Caco-2 (cell line): ENCODE measurements at regions not wholly inside any gene's neighbourhood (a gene's known extent, or its start where the extent isn't known, plus 50 kb on each side); places are given as distances from the start of the nearest gene placed in this dataset.

ENCODE experiments used
- BruUV-seq: library from RNA; stranded (reverse); fragments of 400-500 nt; replicated peaks from 2 replicates; lab custom pipeline; 2021; lab: Mats Ljungman, UMichigan
- CTCF ChIA-PET: fragments of 300-600 bp; sonication (Branson Sonifier 250); formaldehyde crosslinking; loops from one replicate; lab custom pipeline; 2022; ENCODE audit warnings: antibody characterized with exemption; lab: Charles Lee
- POLR2A ChIA-PET: fragments of 300-600 bp; sonication (Branson Sonifier 250); formaldehyde crosslinking; loops from one replicate; lab custom pipeline; 2022; ENCODE audit warnings: antibody characterized with exemption; lab: Charles Lee
- DNase-seq, 2 experiments: peaks; one replicate each; pipeline versions ENCODE4 v3.0.0 to v3.0.0-alpha.2; 2020 to 2022
- H3K27me3 ChIP-seq: replicated peaks from 2 replicates; pipeline ENCODE4 v1.6.0; 2011; ENCODE audit warnings: low read length; ENCODE audit not compliant: control insufficient read depth, insufficient read depth
- H3K36me3 ChIP-seq: 2 replicates; pipeline ENCODE4 v1.5.1; 2011; ENCODE audit warnings: low read length; ENCODE audit not compliant: control insufficient read depth, insufficient read depth
- H3K4me1 ChIP-seq: fragments of 250-450 bp; sonication (Bioruptor Pico); 2 replicates; pipeline ENCODE4 v1.5.1; 2020; ENCODE audit warnings: mild to moderate bottlenecking
- H3K4me3 ChIP-seq: 2 replicates; pipeline ENCODE4 v1.5.1; 2011; ENCODE audit warnings: low read depth, mild to moderate bottlenecking, control low read depth, low read length
- H3K9me3 ChIP-seq: fragments of 250-450 bp; sonication (Bioruptor Pico); 2 replicates; pipeline ENCODE4 v1.5.1; 2020; ENCODE audit warnings: mild to moderate bottlenecking, moderate library complexity
- H3K27ac Mint-ChIP-seq: one replicate; pipeline ENCODE4 v1.8.0; 2022; ENCODE audit warnings: mixed read lengths; ENCODE audit not compliant: unreplicated experiment
- H3K27me3 Mint-ChIP-seq: one replicate; pipeline ENCODE4 v1.8.0; 2022; ENCODE audit warnings: mixed read lengths; ENCODE audit not compliant: insufficient read depth, unreplicated experiment
- H3K36me3 Mint-ChIP-seq: one replicate; pipeline ENCODE4 v1.8.0; 2022; ENCODE audit warnings: mild to moderate bottlenecking, mixed read lengths; ENCODE audit not compliant: insufficient read depth, unreplicated experiment
- H3K4me1 Mint-ChIP-seq: one replicate; pipeline ENCODE4 v1.8.0; 2022; ENCODE audit warnings: low read depth, mixed read lengths; ENCODE audit not compliant: unreplicated experiment
- H3K4me3 Mint-ChIP-seq: one replicate; pipeline ENCODE4 v1.8.0; 2022; ENCODE audit warnings: mild to moderate bottlenecking, moderate library complexity, mixed read lengths; ENCODE audit not compliant: unreplicated experiment
- H3K9me3 Mint-ChIP-seq: one replicate; pipeline ENCODE4 v1.8.0; 2022; ENCODE audit warnings: mixed read lengths; ENCODE audit not compliant: unreplicated experiment
- CTCF ChIP-seq, 2 experiments: fragments of 200-600 bp in 1 of 2; IDR thresholded peaks; 1 replicate in 1 of 2; 2 replicates in 1 of 2; pipeline versions ENCODE4 v1.5.1 to v1.8.0; 2011 to 2022; ENCODE audit warnings: antibody characterized with exemption in 1 of 2, control low read depth in 1 of 2, inconsistent platforms in 1 of 2, low read depth in 1 of 2, low read length in 1 of 2, mild to moderate bottlenecking in 1 of 2, moderate library complexity in 1 of 2; ENCODE audit not compliant: insufficient read depth in 1 of 2, severe bottlenecking in 1 of 2, unreplicated experiment in 1 of 2
- intact Hi-C: fragments of 100-400 bp; cut with micrococcal nuclease; formaldehyde crosslinking; loops from one replicate; pipeline ENCODE4 v1.10.0; 2022; ENCODE audit not compliant: unreplicated experiment

- H3K4me1 Mint-ChIP-seq: no peaks in the 10 kb centered on the region
- no peaks in the 10 kb centered on the region for H3K9me3 Mint-ChIP-seq
- Histone ChIP-seq H3K9me3 (0 out of 2 replicates have a peak, but pooled peaks cover 2% of the 10 kb centered on the region), H3K27me3 (no peaks in the 10 kb centered on the region), H3K4me1 (no peaks in the 10 kb centered on the region), H3K4me3 (no peak overlapping the region), H3K36me3 (no peaks in the 10 kb centered on the region)
- no peak for TF ChIP-seq CTCF (IDR thresholded peaks at IDR 0.05; ENCODE audit: insufficient read depth in 1 of 2, low read depth in 1 of 2, low read length in 1 of 2, severe bottlenecking in 1 of 2, unreplicated experiment in 1 of 2)
- ChIA-PET CTCF (no interaction called here), POLR2A (no interaction called here)
- no peak for DNase-seq
- BruUV-seq: no TSS peak
- H3K36me3 Mint-ChIP-seq: no peaks in the 10 kb centered on the region
- intact Hi-C loops: no loop called here
- H3K27me3 Mint-ChIP-seq: no peaks in the 10 kb centered on the region
- H3K27ac Mint-ChIP-seq: no peak overlapping the region
- no peak overlapping the region for H3K4me3 Mint-ChIP-seq
Observed at GRCh38 chr4:99759346-99759984, 57.2 kb upstream of the DAPP1 start.

- H3K27me3 ChIP-seq: no peaks in the 10 kb centered on the region
- Mint-ChIP-seq H3K27ac (no peak overlapping the region), H3K27me3 (no peaks in the 10 kb centered on the region), H3K36me3 (no peaks in the 10 kb centered on the region), H3K4me3 (no peak overlapping the region), H3K9me3 (no peaks in the 10 kb centered on the region), H3K4me1 (no peaks in the 10 kb centered on the region)
- DNase-seq: no peak
- no peaks in the 10 kb centered on the region for H3K9me3 ChIP-seq
- BruUV-seq: no TSS peak
- CTCF ChIA-PET: no interaction called here
- no peaks in the 10 kb centered on the region for H3K36me3 ChIP-seq
- POLR2A ChIA-PET: no interaction called here
- no peaks in the 10 kb centered on the region for H3K4me1 ChIP-seq
- no peak overlapping the region for H3K4me3 ChIP-seq
- intact Hi-C loops: no loop called here
- TF ChIP-seq CTCF (IDR thresholded peaks at IDR 0.05; ENCODE audit: insufficient read depth in 1 of 2, low read depth in 1 of 2, low read length in 1 of 2, severe bottlenecking in 1 of 2, unreplicated experiment in 1 of 2): no peak
Observed at GRCh38 chr4:99755223-99755944, 61.2 kb upstream of the DAPP1 start.

GRCh38 chr4:99754756-99755155 is 61.9 kb upstream of the DAPP1 start:
- H3K4me3 Mint-ChIP-seq: no peak overlapping the region
- BruUV-seq: no TSS peak
- CTCF ChIA-PET: no interaction called here

More at GRCh38 chr4:99754756-99755155, 61.9 kb upstream of the DAPP1 start:
- Histone ChIP-seq H3K4me3 (no peak overlapping the region), H3K27me3 (no peaks in the 10 kb centered on the region), H3K36me3 (no peaks in the 10 kb centered on the region), H3K4me1 (no peaks in the 10 kb centered on the region), H3K9me3 (no peaks in the 10 kb centered on the region)
- Mint-ChIP-seq H3K9me3 (no peaks in the 10 kb centered on the region), H3K36me3 (no peaks in the 10 kb centered on the region), H3K27me3 (no peaks in the 10 kb centered on the region), H3K4me1 (no peaks in the 10 kb centered on the region), H3K27ac (no peak overlapping the region)
- POLR2A ChIA-PET: no interaction called here
- intact Hi-C loops: no loop called here
- DNase-seq: no peak
- no peak for TF ChIP-seq CTCF (IDR thresholded peaks at IDR 0.05; ENCODE audit: insufficient read depth in 1 of 2, low read depth in 1 of 2, low read length in 1 of 2, severe bottlenecking in 1 of 2, unreplicated experiment in 1 of 2)
